H1 (cell line): ENCODE measurements at regions not wholly inside any gene's neighbourhood (a gene's known extent, or its start where the extent isn't known, plus 50 kb on each side); places are given as distances from the start of the nearest gene placed in this dataset.

Source experiments
- CTCF ChIP-seq, 3 experiments: IDR thresholded peaks; 1 replicate in 2 of 3; 2 replicates in 1 of 3; pipeline versions ENCODE4 v1.5.1 to v1.6.1; 2011; ENCODE audit warnings: low read length in 3 of 3, mild to moderate bottlenecking in 3 of 3, inconsistent platforms in 2 of 3, low read depth in 1 of 3, moderate library complexity in 1 of 3; ENCODE audit not compliant: insufficient read depth in 1 of 3; ENCODE audit errors: control extremely low read depth in 1 of 3
- EGR1 ChIP-seq: IDR thresholded peaks from 2 replicates; pipeline ENCODE4 v1.6.1; 2011; ENCODE audit warnings: low read depth, low read length, borderline replicate concordance
- NRF1 ChIP-seq: IDR thresholded peaks from 2 replicates; pipeline ENCODE4 v1.6.1; 2011; ENCODE audit warnings: mild to moderate bottlenecking, low read depth, low read length, improper control_type of control experiment
- USF2 ChIP-seq: IDR thresholded peaks from 2 replicates; pipeline ENCODE4 v1.6.1; 2011; ENCODE audit warnings: low read length, improper control_type of control experiment

GRCh38 chr18:27242392-27243047, 57.4 kb upstream of the CHST9 start:
- TF ChIP-seq NRF1 (no peak), CTCF (IDR thresholded peaks at IDR 0.05; ENCODE audit: control extremely low read depth in 1 of 3, insufficient read depth in 1 of 3, low read depth in 1 of 3, low read length in 3 of 3) (no peak), EGR1 (no peak), USF2 (no peak)
